NCI-H460 (cell line): ENCODE measurements at regions not wholly inside any gene's neighbourhood (a gene's known extent, or its start where the extent isn't known, plus 50 kb on each side); places are given as distances from the start of the nearest gene placed in this dataset.
"Not testable (repeated sequence)": the region's sequence is repeated elsewhere in the genome, so short reads cannot be mapped to it uniquely, and the experiment has no call there.

Experiments used
- DNase-seq: peaks from one replicate; pipeline ENCODE4 v3.0.0-alpha.2; 2016; ENCODE audit warnings: low read depth; ENCODE audit errors: extremely low read depth

GRCh38 chr10:57420881-57421280, 846.8 kb downstream of the IPMK start:
- DNase-seq: no peak

- DNase-seq: no peak
Observed at GRCh38 chr10:57418476-57418875, 849.2 kb downstream of the IPMK start.

GRCh38 chr10:57395923-57396322, 871.8 kb downstream of the IPMK start:
- peak; percentile 3 for DNase-seq

- no peak for DNase-seq
Observed at GRCh38 chr10:57367412-57367811, 900.3 kb downstream of the IPMK start.

- DNase-seq: no peak
Observed at GRCh38 chr10:57362811-57363210, 904.9 kb downstream of the IPMK start.

GRCh38 chr10:57353403-57354003, 914.2 kb downstream of the IPMK start:
- DNase-seq: no peak

- no peak for DNase-seq
Observed at GRCh38 chr10:57351076-57351475, 916.6 kb downstream of the IPMK start.

- DNase-seq: no peak
Observed at GRCh38 chr10:57341294-57341693, 926.4 kb downstream of the IPMK start.

- peak; percentile 33 for DNase-seq
Observed at GRCh38 chr10:57338823-57339558, 928.7 kb downstream of the IPMK start.

GRCh38 chr10:57336865-57337264, 930.8 kb downstream of the IPMK start:
- no peak for DNase-seq

- DNase-seq: no peak
Observed at GRCh38 chr10:57336341-57336740, 931.4 kb downstream of the IPMK start.

- no peak for DNase-seq
Observed at GRCh38 chr10:57334523-57334922, 933.2 kb downstream of the IPMK start.

GRCh38 chr10:57333880-57334279, 933.8 kb downstream of the IPMK start:
- DNase-seq: no peak

- DNase-seq: not testable (repeated sequence)
Observed at GRCh38 chr10:57321400-57321854, 946.3 kb downstream of the IPMK start.

- DNase-seq: no peak
Observed at GRCh38 chr10:57320416-57320815, 947.3 kb downstream of the IPMK start.

- no peak for DNase-seq
Observed at GRCh38 chr10:57314046-57314445, 953.0 kb upstream of the ZWINT start.

- no peak for DNase-seq
Observed at GRCh38 chr10:57303566-57303965, 942.5 kb upstream of the ZWINT start.

GRCh38 chr10:57300718-57301117, 939.7 kb upstream of the ZWINT start:
- no peak for DNase-seq

- no peak for DNase-seq
Observed at GRCh38 chr10:57294698-57295097, 933.6 kb upstream of the ZWINT start.

- DNase-seq: no peak
Observed at GRCh38 chr10:57288754-57289153, 927.7 kb upstream of the ZWINT start.

- DNase-seq: no peak
Observed at GRCh38 chr10:57262892-57263291, 901.8 kb upstream of the ZWINT start.

GRCh38 chr10:57260175-57260574, 899.1 kb upstream of the ZWINT start:
- peak; percentile 22 for DNase-seq
